Stimulated activated CD4-positive, alpha-beta T cell treated with anti-CD3 and anti-CD28 coated beads, Interleukin-2, amount 100 ng/mL, for 48 hours (primary cell): ENCODE measurements at regions not wholly inside any gene's neighbourhood (a gene's known extent, or its start where the extent isn't known, plus 50 kb on each side); places are given as distances from the start of the nearest gene placed in this dataset.
"Not testable (repeated sequence)": the region's sequence is repeated elsewhere in the genome, so short reads cannot be mapped to it uniquely, and the experiment has no call there.

Experiments used
- DNase-seq, 2 donors: peaks; one replicate each; pipeline ENCODE4 v3.0.0-alpha.2; 2020

- DNase-seq: no peak
Observed at GRCh38 chr22:49361164-49361563, 466.5 kb downstream of the BRD1 start.

- no peak for DNase-seq
Observed at GRCh38 chr22:49360746-49361145, 466.9 kb downstream of the BRD1 start.

GRCh38 chr22:49359076-49359475, 468.6 kb downstream of the BRD1 start:
- DNase-seq: no peak

- no peak for DNase-seq
Observed at GRCh38 chr22:49357661-49358440, 469.8 kb downstream of the BRD1 start.

- no peak for DNase-seq
Observed at GRCh38 chr22:49356428-49356827, 471.2 kb downstream of the BRD1 start.

- DNase-seq: no peak
Observed at GRCh38 chr22:49355211-49355920, 472.3 kb downstream of the BRD1 start.

GRCh38 chr22:49354516-49355210, 473.0 kb downstream of the BRD1 start:
- no peak for DNase-seq

GRCh38 chr22:49353235-49353634, 474.4 kb downstream of the BRD1 start:
- DNase-seq: no peak

- DNase-seq: no peak
Observed at GRCh38 chr22:49352361-49353169, 475.1 kb downstream of the BRD1 start.

GRCh38 chr22:49351761-49352227, 475.9 kb downstream of the BRD1 start:
- DNase-seq: no peak

GRCh38 chr22:49350441-49351121, 477.1 kb downstream of the BRD1 start:
- DNase-seq: no peak

GRCh38 chr22:49349841-49350381, 477.8 kb downstream of the BRD1 start:
- no peak for DNase-seq

- no peak for DNase-seq
Observed at GRCh38 chr22:49349181-49349835, 478.4 kb downstream of the BRD1 start.

GRCh38 chr22:49348631-49349030, 479.0 kb downstream of the BRD1 start:
- no peak for DNase-seq

GRCh38 chr22:49347376-49347775, 480.3 kb downstream of the BRD1 start:
- DNase-seq: no peak

GRCh38 chr22:49345896-49346295, 481.8 kb downstream of the BRD1 start:
- no peak for DNase-seq

GRCh38 chr22:49344656-49345055, 483.0 kb downstream of the BRD1 start:
- DNase-seq: no peak

- no peak for DNase-seq
Observed at GRCh38 chr22:49344161-49344560, 483.5 kb downstream of the BRD1 start.

- DNase-seq: no peak
Observed at GRCh38 chr22:49340406-49340805, 487.3 kb downstream of the BRD1 start.

GRCh38 chr22:49336483-49336882, 491.2 kb downstream of the BRD1 start:
- not testable (repeated sequence) for DNase-seq

- DNase-seq: no peak
Observed at GRCh38 chr22:49334976-49335375, 492.7 kb downstream of the BRD1 start.
